Gastrocnemius medialis (tissue), 4 donors: ENCODE measurements at regions not wholly inside any gene's neighbourhood (a gene's known extent, or its start where the extent isn't known, plus 50 kb on each side); places are given as distances from the start of the nearest gene placed in this dataset.

Experiments used
- ATAC-seq, 2 donors: fragments of 150-250 bp; one replicate each; pipeline ENCODE4 v1.9.1; 2016
- DNase-seq, 2 donors: peaks; one replicate each; pipeline ENCODE4 v3.0.0-alpha.2; 2019
- H3K27ac ChIP-seq, 4 donors: fragments of 200-600 bp; sonication (generic); 1 replicate in 1 of 4; 2 replicates in 3 of 4; pipeline ENCODE4 v1.5.1; 2016 to 2018; ENCODE audit warnings: mild to moderate bottlenecking in 2 of 4, moderate library complexity in 1 of 4
- H3K27me3 ChIP-seq, 3 donors: fragments of 200-600 bp; sonication (generic) in 2 of 3; 1 replicate in 1 of 3; 2 replicates in 2 of 3; pipeline versions ENCODE4 v1.5.1 to v1.6.0; 2016 to 2019; ENCODE audit warnings: mild to moderate bottlenecking in 1 of 3, moderate library complexity in 1 of 3
- H3K36me3 ChIP-seq, 2 donors: fragments of 200-600 bp; sonication (generic) in 1 of 2; one replicate each; pipeline ENCODE4 v1.5.1; 2017 to 2018
- H3K4me1 ChIP-seq, 2 donors: fragments of 200-600 bp; sonication (generic) in 1 of 2; one replicate each; pipeline ENCODE4 v1.5.1; 2016 to 2017; ENCODE audit warnings: mild to moderate bottlenecking in 2 of 2
- H3K4me3 ChIP-seq, 4 donors: fragments of 200-600 bp; sonication (generic) in 3 of 4; 1 replicate in 1 of 4; 2 replicates in 3 of 4; pipeline ENCODE4 v1.5.1; 2016 to 2019; ENCODE audit warnings: mild to moderate bottlenecking in 2 of 4
- H3K9me3 ChIP-seq, 3 donors: fragments of 200-600 bp; sonication (generic) in 2 of 3; 1 replicate in 1 of 3; 2 replicates in 2 of 3; pipeline ENCODE4 v1.5.1; 2016 to 2019
- CTCF ChIP-seq, 5 experiments: fragments of 450-650 bp in 3 of 5; fragments of 200-600 bp in 2 of 5; sonication (generic) in 2 of 5; IDR thresholded peaks in 4 of 5; conservative IDR thresholded peaks in 1 of 5; 1 replicate in 4 of 5; 2 replicates in 1 of 5; pipeline ENCODE4 v1.5.1; 2016 to 2019; ENCODE audit warnings: antibody characterized with exemption in 5 of 5, mild to moderate bottlenecking in 3 of 5, moderate library complexity in 3 of 5
- POLR2A ChIP-seq, 2 donors: fragments of 450-650 bp; IDR thresholded peaks; one replicate each; pipeline ENCODE4 v1.6.1; 2017; ENCODE audit warnings: antibody characterized with exemption in 2 of 2, mild to moderate bottlenecking in 2 of 2, moderate library complexity in 2 of 2
- in situ Hi-C, 4 donors: fragments of 200-750 bp; cut with MboI; loops; one replicate each; pipeline versions ENCODE4 v1.15.0 to v1.8.0; 2017; ENCODE audit warnings: low sequenced_read_pairs in 4 of 4
- intact Hi-C: fragments of 100-400 bp; cut with DNase I; formaldehyde crosslinking; loops from one replicate; pipeline ENCODE4 v1.15.1; 2023; ENCODE audit warnings: low total_unique reads

- no peak for DNase-seq
- no peak overlapping the region for H3K27ac ChIP-seq
- no peaks in the 10 kb centered on the region for H3K36me3 ChIP-seq
- no peaks in the 10 kb centered on the region for H3K9me3 ChIP-seq
- no peaks in the 10 kb centered on the region for H3K4me1 ChIP-seq
- no peak for TF ChIP-seq POLR2A (IDR thresholded peaks at IDR 0.05)
- TF ChIP-seq CTCF (IDR thresholded peaks at IDR 0.05 in 4 of 5, conservative IDR thresholded peaks at IDR 0.05 in 1 of 5): no peak
- intact Hi-C loops: no loop called here
- H3K27me3 ChIP-seq: no peaks in the 10 kb centered on the region
- ATAC-seq: no peak
- H3K4me3 ChIP-seq: no peak overlapping the region
- in situ Hi-C loops: loop anchor here (10.0 to 25.0 kb wide), 4 partner anchors 452 to 612 kb away; no protein-coding TSS in a partner anchor
These were observed 180.8 kb downstream of the SH3BP4 start for GRCh38 chr2:235132651-235133050.

- ATAC-seq: no peak
- Histone ChIP-seq H3K27ac (no peak overlapping the region), H3K4me1 (no peaks in the 10 kb centered on the region), H3K27me3 (no peaks in the 10 kb centered on the region), H3K4me3 (no peak overlapping the region), H3K9me3 (no peaks in the 10 kb centered on the region), H3K36me3 (no peaks in the 10 kb centered on the region)
- DNase-seq: no peak
- TF ChIP-seq CTCF (IDR thresholded peaks at IDR 0.05 in 4 of 5, conservative IDR thresholded peaks at IDR 0.05 in 1 of 5): no peak
- TF ChIP-seq POLR2A (IDR thresholded peaks at IDR 0.05): no peak
- intact Hi-C loops (no loop called here), in situ Hi-C loops (loop anchor here (10.0 to 25.0 kb wide), 4 partner anchors 451 to 611 kb away; no protein-coding TSS in a partner anchor)
These were observed 182.0 kb downstream of the SH3BP4 start for GRCh38 chr2:235133837-235134236.

- intact Hi-C loops: no loop called here
- in situ Hi-C loops: loop anchor here (10.0 to 25.0 kb wide), 4 partner anchors 450 to 610 kb away; no protein-coding TSS in a partner anchor
- DNase-seq: no peak
These were observed 182.6 kb downstream of the SH3BP4 start for GRCh38 chr2:235134420-235134819.

GRCh38 chr2:235135195-235135965, 183.6 kb downstream of the SH3BP4 start:
- in situ Hi-C loops: loop anchor here (5.0 to 25.0 kb wide), 5 partner anchors 449 to 609 kb away; no protein-coding TSS in a partner anchor

More at GRCh38 chr2:235134420-235134819, 182.6 kb downstream of the SH3BP4 start:
- ATAC-seq: no peak
- TF ChIP-seq CTCF (IDR thresholded peaks at IDR 0.05 in 4 of 5, conservative IDR thresholded peaks at IDR 0.05 in 1 of 5) (no peak), POLR2A (IDR thresholded peaks at IDR 0.05) (no peak)
- Histone ChIP-seq H3K4me1 (no peaks in the 10 kb centered on the region), H3K9me3 (no peaks in the 10 kb centered on the region), H3K36me3 (no peaks in the 10 kb centered on the region), H3K27me3 (no peaks in the 10 kb centered on the region), H3K4me3 (no peak overlapping the region), H3K27ac (no peak overlapping the region)

More at GRCh38 chr2:235135195-235135965, 183.6 kb downstream of the SH3BP4 start:
- H3K9me3 ChIP-seq: no peaks in the 10 kb centered on the region
- intact Hi-C loops: loop anchor here (5.0 kb wide), 1 partner anchor 612 kb away; no protein-coding TSS in a partner anchor
- H3K36me3 ChIP-seq: no peaks in the 10 kb centered on the region
- no peak for ATAC-seq
- H3K4me1 ChIP-seq: no peaks in the 10 kb centered on the region
- DNase-seq: no peak
- TF ChIP-seq POLR2A (IDR thresholded peaks at IDR 0.05): no peak
- no peak for TF ChIP-seq CTCF (IDR thresholded peaks at IDR 0.05 in 4 of 5, conservative IDR thresholded peaks at IDR 0.05 in 1 of 5)
- no peak overlapping the region for H3K27ac ChIP-seq
- H3K27me3 ChIP-seq: no peaks in the 10 kb centered on the region
- H3K4me3 ChIP-seq: no peak overlapping the region
